KBM-7 (cell line): ENCODE measurements at regions not wholly inside any gene's neighbourhood (a gene's known extent, or its start where the extent isn't known, plus 50 kb on each side); places are given as distances from the start of the nearest gene placed in this dataset.

Experiments used
- DNase-seq: peaks from one replicate; pipeline ENCODE4 v3.0.0-alpha.2; 2015
- in situ Hi-C: fragments of 300-500 bp; cut with MboI; formaldehyde crosslinking; loops from 2 replicates; pipeline ENCODE4 v1.14.3; 2020; ENCODE audit warnings: low sequenced_read_pairs, low pct_unique_long_range_greater_than_20kb, mixed read lengths

DNA sequence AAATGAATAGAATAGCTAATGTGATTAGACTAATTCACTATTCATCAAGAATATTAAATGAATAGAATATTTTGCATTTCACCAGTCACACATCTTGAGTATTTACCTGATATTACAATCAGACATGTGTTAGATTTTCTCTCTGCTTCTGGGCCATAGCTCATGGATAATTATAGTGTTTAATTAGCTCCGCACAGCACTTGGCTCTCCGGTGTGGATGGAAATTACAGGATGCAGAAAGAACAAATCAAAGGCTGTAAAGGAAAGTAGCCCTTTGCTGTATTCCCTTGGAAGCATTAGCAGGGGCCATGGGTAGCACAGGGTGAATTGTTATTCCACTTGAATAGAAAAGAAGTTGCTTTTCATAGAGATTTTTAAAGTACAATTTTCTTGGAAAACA, 320.3 kb upstream of the SORL1-AS1 start:
- in situ Hi-C loops = no loop called here
- no peak for DNase-seq

DNA sequence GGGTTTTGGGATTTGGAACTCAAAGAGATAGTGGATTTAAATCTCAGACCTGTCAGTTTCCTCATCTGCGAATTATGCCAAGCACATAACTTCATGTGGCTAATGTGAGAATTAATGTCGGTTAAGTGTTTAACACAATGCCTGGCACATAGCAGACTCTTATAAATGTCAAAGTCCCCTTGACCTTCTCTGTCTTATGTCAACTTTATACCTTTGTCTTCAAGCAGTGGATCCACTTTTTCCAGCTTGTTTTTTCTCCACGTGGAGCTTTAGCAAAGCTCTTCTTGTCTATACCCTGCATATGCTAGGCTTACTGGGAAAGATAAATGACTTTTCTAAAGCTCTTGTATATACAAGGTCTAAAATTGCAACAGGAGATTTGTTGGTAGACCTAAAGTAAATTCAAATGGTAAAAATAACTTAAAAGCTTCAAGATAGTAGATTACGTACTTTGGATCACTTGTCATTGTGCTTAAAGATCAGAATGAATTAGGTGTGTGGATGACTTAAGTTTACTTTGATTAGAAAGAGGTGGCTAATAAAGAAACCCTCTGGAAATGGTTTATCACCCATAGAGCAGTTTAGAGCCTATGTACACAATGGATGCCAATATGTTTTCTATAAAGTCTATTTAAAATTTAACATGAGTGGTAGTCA, 318.3 kb upstream of the SORL1-AS1 start:
- in situ Hi-C loops = no loop called here

DNA sequence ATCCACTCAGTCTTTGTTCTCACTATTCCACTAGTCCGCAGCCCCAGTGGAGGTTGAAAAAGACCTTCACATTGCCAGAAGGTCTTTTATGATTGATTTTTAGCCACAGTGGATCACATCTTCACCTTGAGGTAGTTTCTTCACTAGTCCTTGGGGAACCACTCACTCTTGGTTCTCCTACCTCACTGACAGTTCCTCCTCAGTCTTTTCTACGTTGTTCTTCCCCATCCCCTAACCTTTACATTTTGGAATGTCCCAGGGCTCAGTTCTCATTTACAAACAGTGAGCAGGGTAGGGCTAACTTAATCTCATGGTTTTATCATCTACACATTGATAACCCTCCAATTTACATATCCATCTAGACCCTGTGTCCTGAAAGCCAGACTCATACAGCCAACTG, 316.4 kb upstream of the SORL1-AS1 start:
- no peak for DNase-seq
- in situ Hi-C loops = no loop called here

More for the DNA sequence above, 318.3 kb upstream of the SORL1-AS1 start:
- DNase-seq = no peak

DNA sequence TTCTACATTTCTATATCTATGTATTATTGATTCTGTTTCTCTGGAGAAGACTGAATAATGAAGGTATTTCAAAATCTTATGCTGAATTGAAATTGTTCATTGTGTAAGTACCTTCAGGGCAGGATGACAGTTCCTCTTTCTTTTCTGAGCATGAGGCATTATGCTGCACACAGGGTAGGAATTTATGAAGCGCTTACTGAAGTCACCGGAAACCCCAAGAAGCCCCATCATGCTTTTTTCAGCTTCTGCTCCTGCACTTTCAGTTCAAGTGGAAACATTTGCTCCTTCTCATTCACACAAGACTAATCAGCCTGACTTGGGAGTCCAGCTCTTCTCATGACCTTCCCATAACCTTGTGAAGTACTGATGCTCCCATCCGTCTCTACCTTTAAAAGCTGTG, 314.7 kb upstream of the SORL1-AS1 start:
- in situ Hi-C loops = no loop called here
- DNase-seq = no peak

DNA sequence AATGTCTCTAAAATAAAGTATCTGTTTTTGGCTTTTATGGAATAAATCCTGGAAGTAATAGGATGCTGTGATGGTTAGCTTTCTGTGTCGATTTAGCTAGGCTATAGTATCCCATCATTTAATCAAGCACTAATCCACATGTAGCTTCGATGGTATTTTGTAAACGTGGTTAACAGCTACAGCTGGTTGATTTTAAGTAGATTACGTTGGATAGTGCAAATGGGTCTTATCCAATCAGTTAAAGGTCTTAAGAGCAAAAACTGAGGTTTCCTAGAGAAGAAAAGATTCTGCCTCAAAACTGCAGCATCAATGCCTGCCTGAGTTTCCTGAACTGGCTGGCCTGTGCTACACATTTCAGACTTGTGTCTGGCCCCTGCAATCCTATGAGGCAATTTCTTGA, 314.2 kb upstream of the SORL1-AS1 start:
- no peak for DNase-seq
- in situ Hi-C loops = no loop called here

DNA sequence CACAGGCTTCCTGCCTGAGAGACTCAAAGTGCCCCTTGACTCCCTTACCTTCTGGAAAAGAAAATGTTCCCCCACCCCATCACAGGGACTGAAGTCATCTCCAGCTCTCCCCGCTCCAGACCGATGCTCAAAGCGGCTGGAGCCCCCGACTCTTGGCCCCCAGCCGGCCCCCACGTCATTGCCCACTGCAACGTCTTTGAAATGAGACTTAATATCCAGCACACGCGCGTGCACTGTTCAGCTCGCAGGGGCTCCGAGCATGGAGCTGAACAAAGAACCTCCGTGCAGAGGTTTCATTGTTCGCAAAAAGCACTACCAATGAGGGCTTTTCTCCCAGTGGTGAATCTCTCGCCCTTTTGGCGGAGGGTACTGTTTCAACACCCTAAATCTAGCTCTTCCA, 313.4 kb upstream of the SORL1-AS1 start:
- DNase-seq = no peak
- in situ Hi-C loops = no loop called here

DNA sequence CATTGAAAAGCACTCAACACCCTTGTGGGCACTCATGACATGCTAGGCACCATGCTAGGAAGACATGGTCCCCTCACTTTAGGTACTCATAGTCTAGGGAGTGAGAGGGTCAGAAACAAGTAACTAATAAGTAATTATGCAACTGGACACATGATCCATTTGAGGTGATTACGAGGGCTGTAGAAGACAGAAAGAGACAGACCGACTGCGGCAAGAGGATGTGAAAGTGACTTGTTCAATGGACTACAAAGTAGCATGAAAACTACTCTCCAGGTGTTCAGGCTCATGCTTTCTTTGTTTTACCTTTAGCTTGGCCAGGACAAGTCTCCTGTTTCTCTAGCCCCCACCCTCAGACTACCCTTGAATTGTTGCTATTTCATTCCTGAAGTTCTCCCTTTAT, 310.8 kb upstream of the SORL1-AS1 start:
- no peak for DNase-seq
- in situ Hi-C loops = no loop called here

DNA sequence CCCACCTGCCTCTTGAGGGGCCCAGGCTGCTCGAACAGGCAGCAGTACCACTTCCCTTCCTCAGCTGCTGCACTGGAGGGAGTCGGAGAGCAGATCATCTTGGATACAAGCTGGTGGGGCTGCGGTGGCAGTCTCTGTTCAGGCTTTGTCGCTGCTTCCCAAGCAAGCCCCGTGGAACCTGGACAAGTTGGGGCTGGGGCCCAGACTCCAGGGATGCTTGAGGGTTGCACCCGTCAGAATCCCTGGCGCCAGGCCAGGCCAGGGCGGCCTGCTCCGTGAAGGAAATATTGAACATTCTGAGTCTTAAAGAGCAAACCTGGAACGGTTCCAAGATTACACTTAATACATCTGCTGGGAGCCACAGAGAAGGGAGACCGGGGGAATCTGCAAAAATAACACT, 310.1 kb upstream of the SORL1-AS1 start:
- in situ Hi-C loops = no loop called here
- DNase-seq = no peak

DNA sequence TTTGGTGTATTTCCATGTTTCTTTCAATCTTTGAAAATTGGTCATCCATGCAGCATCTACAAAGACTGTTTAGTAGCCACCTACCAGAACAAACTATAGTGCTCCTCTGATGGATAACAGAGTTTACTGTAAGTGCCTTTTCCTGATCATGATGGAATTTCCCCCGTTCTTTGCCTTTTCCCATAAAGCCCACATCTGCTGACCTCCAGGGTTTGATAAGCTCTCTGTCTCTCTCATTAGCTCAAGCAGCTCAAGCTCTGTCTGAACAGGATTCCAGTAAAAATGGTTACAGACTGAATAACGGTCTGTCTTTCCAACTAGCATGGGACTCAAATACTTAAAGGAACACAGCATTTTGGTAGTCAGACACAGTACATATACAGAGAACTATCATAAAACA, 308.4 kb upstream of the SORL1-AS1 start:
- DNase-seq = no peak
- in situ Hi-C loops = no loop called here

DNA sequence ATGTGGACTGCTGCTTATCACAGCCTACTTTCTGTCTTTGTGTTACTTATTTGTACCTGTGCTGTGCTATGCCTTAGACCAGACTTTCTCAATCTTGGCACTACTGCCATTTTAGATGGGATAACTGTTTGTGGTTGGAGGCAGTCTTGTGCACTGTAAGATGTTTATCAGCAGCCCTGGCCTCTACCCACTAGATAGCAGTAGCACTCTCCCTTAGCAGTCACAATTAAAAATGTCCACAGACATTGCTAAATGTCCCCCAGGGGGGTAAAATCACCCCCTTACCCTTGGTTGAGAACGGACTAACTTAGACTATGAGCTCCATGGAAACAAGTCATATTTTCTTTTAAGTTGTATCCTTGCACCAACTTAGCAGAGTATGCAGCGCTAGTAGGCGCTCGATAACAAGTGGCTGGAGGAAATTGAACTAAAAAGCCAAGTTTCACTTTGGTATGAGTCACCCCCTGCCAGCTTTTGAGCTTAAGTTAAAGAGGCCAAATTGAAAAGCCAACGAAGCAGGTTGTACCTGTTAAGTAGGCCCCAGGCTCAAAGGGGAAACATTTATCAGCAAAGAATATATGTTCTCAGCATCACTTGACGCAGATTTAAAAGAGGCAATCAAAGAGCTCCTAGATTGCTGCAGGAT, 304.8 kb upstream of the SORL1-AS1 start:
- in situ Hi-C loops = no loop called here
- no peak for DNase-seq

DNA sequence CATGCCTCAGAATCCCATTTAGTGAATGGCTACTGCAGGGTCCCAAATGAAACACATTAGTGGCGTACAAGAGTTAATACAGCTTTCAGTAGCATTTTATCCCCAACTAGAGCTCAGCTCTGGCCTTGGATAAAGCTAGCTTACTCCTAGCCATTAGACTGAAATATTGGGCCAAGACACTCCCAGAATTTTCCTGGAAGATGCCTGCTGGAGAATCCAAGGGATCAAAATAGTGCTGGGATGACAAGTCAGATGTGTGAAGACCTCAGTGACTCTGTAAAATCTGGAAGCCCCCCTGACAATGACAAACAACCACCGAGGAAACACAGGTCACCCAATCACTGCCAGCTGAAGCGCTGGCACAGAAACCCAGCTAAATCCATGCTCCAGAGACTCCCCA, 303.1 kb upstream of the SORL1-AS1 start:
- no peak for DNase-seq
- in situ Hi-C loops = no loop called here

DNA sequence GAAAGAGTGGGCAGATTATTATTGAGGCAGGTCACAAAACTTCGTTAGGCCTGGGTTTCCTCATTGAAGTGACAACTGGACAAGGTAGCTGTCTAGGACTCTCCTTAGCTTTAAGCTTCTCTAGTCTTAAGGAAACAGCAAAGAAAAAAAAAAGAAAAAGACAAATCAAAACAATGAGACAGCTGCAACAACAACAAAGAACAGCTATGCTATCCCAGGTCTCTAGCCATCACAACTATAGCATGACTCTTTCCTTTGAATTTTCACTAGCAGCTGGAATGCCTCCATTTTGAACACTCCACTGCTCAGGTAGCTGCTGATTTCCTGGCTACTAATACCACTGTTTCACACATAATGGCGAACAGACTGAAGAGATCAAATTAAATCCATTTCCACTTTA, 302.4 kb upstream of the SORL1-AS1 start:
- in situ Hi-C loops = no loop called here
- no peak for DNase-seq

DNA sequence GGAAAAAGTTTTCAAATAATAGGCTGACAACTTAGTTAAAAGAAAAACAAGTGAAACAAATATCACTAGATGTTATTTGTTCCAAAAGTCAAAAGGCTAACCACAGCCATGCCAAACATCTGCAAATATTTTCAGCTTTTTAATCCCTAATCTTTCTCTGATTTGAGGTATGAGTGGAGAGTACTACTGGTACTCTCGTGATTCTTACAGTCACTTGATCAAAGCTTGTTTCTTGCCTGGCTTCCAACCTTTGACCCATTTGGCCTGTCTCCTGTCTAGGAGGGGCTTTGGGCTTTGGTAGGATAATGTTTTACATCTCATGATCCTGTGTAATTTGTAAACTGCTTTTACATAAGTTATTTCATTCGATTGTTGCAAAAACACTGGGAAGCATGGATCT, 301.8 kb upstream of the SORL1-AS1 start:
- in situ Hi-C loops = no loop called here

DNA sequence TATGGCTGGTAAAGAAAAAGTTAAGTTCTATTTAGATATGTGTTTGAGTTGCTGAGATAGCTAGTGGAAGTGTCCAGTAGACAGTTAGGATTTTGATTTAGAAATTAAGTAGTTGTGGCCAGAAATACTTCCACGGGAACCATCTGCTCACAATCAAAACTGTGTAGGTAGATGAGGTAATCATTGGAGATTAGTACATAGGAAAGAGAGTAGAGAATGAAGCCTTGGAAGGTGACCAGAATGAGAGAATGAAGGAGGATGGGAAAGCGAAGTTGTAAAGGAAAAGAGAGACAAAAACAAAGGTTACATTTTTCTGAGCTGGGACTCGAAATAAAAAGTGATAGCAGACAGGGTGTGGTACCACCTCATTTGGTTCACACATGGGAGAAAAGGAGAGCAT, 296.9 kb upstream of the SORL1-AS1 start:
- in situ Hi-C loops = no loop called here
- DNase-seq = no peak

More for the DNA sequence above, 301.8 kb upstream of the SORL1-AS1 start:
- no peak for DNase-seq

DNA sequence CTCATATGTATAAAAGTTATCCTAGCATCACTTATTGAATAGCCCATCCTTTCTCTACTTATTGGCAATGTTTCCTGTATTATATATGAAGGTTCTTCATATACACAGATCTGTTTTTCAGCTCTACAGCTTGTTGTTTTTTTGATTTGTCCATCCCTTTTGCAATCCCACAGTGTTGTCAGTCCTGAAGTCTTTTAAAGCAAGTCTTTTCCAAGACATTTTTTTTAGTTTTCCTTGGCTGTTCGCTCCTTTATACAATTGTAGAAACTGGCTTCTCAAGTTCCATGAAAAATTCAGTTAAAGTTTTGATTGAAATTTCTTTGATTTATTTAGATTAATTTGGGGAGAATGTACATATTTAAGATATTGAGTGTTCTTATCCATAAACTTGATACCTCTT, 295.3 kb upstream of the SORL1-AS1 start:
- in situ Hi-C loops = no loop called here
- no peak for DNase-seq

DNA sequence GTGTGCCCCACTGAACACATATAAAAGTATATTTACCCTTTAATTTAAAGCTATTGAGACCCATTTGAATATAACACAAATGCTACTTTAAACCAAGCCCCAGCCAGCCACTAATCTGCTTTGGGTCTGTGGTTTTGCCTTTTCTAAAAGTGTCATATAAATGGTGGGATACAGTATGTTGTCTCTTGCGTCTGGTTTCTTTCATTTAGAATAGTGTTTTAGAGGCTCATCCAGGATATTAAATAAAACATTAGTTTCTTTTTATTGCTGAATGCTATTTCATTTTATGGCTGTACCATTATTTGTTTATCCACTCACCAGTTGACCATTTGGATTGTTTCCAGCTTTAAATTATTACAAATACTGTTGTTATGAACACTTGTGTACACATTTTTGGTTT, 290.5 kb upstream of the SORL1-AS1 start:
- in situ Hi-C loops = no loop called here
- no peak for DNase-seq

DNA sequence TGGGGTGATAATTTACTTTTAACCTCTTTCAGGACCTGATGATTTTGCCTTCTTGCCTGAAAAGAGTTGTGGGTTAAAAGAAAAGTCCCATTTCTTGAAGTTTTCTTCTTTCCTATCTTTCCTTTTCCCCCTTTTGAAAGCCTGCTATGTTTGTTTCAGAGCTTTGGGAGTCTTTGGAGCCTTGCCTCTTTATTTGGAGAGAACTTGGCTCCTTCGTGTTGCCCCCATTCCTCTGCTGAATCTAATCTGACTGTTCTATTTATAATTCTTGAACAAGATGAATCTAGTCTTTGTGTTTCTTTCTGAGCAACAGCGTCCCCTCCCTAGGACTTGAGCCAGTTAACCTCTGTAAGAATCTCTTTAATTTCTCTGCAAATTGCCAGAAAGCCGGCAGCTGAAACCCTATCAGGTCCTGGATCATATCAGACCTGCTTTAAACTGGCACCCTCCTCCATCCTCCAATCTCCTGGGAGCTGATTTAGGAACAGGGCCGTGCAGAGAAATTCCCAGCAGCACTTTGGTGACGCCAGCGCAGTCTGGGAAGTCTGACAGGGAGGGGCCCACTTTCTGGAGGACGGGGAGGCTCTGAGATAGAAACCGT, 289.1 kb upstream of the SORL1-AS1 start:
- DNase-seq = no peak
- in situ Hi-C loops = no loop called here

DNA sequence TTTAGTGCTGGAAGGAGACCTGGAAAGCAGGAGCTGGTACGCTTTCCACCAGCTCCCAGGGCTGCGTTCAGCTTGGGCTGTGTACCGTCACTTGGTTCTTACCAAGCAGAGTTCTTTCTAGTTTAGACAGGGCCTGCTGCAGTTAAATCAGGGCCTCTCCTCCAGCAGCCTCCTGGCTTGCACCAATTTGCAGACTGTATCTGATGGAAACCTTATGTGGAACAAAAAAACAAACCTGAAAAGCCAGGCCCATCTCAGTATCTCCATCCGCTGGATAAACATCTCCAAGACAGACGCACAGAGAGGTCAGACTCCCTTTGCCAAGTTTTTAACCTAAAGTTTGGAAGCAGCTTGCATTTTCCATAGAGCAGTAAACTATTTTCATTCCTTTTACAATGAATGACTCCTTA, 288.6 kb upstream of the SORL1-AS1 start:
- in situ Hi-C loops = no loop called here
- DNase-seq = no peak

DNA sequence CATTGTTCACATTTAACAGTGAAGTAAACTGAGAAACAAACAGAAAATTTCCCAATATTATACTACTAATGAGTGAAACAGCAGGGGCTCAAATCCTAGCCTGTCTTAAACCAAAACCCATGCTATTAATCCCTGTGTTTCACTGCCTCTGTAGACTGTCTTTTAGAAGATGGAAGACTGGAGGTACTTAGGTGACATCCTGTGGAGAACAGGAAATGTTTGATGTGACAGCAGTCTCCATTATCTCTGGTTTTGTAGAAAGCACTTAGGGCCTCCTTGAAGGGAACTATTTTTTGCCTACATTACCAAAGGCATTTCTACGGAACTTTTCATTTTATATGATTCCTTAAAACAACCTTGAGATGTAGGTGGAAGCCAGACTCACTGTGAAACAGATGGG, 288.1 kb upstream of the SORL1-AS1 start:
- in situ Hi-C loops = no loop called here
- DNase-seq = no peak

DNA sequence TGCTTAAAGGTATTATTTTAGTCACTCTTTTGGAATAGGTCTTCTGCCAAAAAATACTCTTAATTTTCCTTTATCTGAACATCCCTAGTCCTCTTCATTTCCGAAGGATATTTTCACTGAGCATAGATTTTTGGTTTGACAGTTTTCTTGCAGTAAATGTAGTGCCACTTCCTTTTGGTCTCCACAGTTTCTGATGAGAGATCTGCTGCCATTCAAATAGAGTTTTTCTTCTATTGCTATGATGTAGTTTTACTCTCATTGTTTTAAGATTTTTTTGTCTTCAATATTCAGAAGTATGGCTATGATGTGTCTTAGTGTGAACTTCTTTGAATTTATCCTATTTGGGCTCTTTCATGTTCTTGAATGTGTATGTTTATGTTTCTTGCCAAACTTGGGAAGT, 281.1 kb upstream of the SORL1-AS1 start:
- in situ Hi-C loops = no loop called here
- no peak for DNase-seq

DNA sequence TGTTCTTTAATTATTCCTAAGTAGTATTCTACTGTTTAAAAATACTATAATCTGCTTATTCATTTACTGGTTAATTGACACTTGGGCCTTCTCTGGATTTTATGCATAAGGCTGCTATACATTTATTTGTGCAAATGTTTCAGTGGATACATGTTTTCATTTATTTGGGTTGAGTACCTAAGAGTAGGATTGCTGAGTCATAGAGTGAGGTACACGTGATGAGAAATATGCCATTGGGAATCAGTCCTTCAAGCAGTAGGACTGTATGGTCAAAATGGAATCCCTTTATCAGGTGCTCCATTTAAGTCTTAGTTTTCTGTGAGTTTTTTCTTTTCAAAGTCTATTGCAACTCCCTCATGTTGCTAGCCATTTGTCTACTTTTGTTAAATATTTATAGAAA, 275.2 kb upstream of the SORL1-AS1 start:
- DNase-seq = no peak
- in situ Hi-C loops = no loop called here
